ENCODE measurements at regions not wholly inside any gene's neighbourhood (a gene's known extent, or its start where the extent isn't known, plus 50 kb on each side); places are given as distances from the start of the nearest gene placed in this dataset.

- FAIRE-seq (peak; percentile 89), DNase-seq (peak; percentile 23 to 77 (median 59)), ATAC-seq (peak; percentile 91 to 99 (median 98))
- Histone ChIP-seq H3K9me3 (no peaks in the 10 kb centered on the region), H3K27me3 (no peaks in the 10 kb centered on the region), H3K4me3 (no peak overlapping the region), H3K36me3 (no peaks in the 10 kb centered on the region), H3K4me1 (peaks cover 0 to 3% (median 0%) of the 10 kb centered on the region in 3 donors), H3K27ac (no peak overlapping the region)
- intact Hi-C loops (cut with DNase I), result loop anchor here in 2 of 3 donors (10.0 kb wide), 2 partner anchors 123 to 383 kb away; no protein-coding TSS in a partner anchor
- WGBS, 2 donors, result 33 to 34% methylated on average over 22 of the region's 22 CpGs
- TF ChIP-seq CTCF (IDR thresholded peaks at IDR 0.05), result peak; percentile 50 to 72 (median 60)
These were observed 234.0 kb downstream of the SPTSSA start for GRCh38 chr14:34227834-34228649.

- no peak for DNase-seq
- H3K36me3 ChIP-seq, result no peaks in the 10 kb centered on the region
- no peak for ATAC-seq
- intact Hi-C loops (cut with DNase I), result loop anchor here in 2 of 3 donors (10.0 kb wide), 2 partner anchors 119 to 379 kb away; no protein-coding TSS in a partner anchor
- H3K9me3 ChIP-seq, result no peaks in the 10 kb centered on the region
- peaks cover 10 to 15% (median 10%) of the 10 kb centered on the region in 3 donors for H3K4me1 ChIP-seq
- H3K27me3 ChIP-seq, result no peaks in the 10 kb centered on the region
- TF ChIP-seq CTCF (IDR thresholded peaks at IDR 0.05), result no peak
- FAIRE-seq, result no peak
- no peak overlapping the region for H3K27ac ChIP-seq
- H3K4me3 ChIP-seq, result no peak overlapping the region
These were observed 237.8 kb downstream of the SPTSSA start for GRCh38 chr14:34224221-34224620.

- H3K4me1 ChIP-seq, result peaks cover 10 to 15% (median 10%) of the 10 kb centered on the region in 3 donors
These were observed 238.5 kb downstream of the SPTSSA start for GRCh38 chr14:34223373-34224148.

GRCh38 chr14:34222867-34223266 is 239.2 kb downstream of the SPTSSA start:
- no peaks in the 10 kb centered on the region for H3K36me3 ChIP-seq
- FAIRE-seq (no peak), ATAC-seq (peak; percentile 27 to 55 (median 36)), DNase-seq (no peak)
- H3K27ac ChIP-seq, result no peak overlapping the region
- WGBS, 2 donors, result 23 to 24% methylated on average over 6 of the region's 6 CpGs
- no peaks in the 10 kb centered on the region for H3K27me3 ChIP-seq
- TF ChIP-seq CTCF (IDR thresholded peaks at IDR 0.05), result no peak
- intact Hi-C loops (cut with DNase I), result loop anchor here in 2 of 3 donors (10.0 kb wide), 2 partner anchors 118 to 378 kb away; no protein-coding TSS in a partner anchor
- H3K4me3 ChIP-seq, result no peak overlapping the region
- peaks cover 10 to 15% (median 10%) of the 10 kb centered on the region in 3 donors for H3K4me1 ChIP-seq
- no peaks in the 10 kb centered on the region for H3K9me3 ChIP-seq

More at GRCh38 chr14:34223373-34224148, 238.5 kb downstream of the SPTSSA start:
- intact Hi-C loops (cut with DNase I), result loop anchor here in 2 of 3 donors (10.0 kb wide), 2 partner anchors 119 to 379 kb away; no protein-coding TSS in a partner anchor
- H3K4me3 ChIP-seq, result no peak overlapping the region
- TF ChIP-seq CTCF (IDR thresholded peaks at IDR 0.05), result no peak
- no peak for DNase-seq
- no peaks in the 10 kb centered on the region for H3K36me3 ChIP-seq
- no peaks in the 10 kb centered on the region for H3K9me3 ChIP-seq
- WGBS, 2 donors, result 62 to 75% methylated on average over 3 of the region's 3 CpGs
- H3K27ac ChIP-seq, result no peak overlapping the region
- no peak for ATAC-seq
- FAIRE-seq, result no peak
- H3K27me3 ChIP-seq, result no peaks in the 10 kb centered on the region

All from pancreas (tissue), 10 donors.